Type B pancreatic cell (in vitro differentiated cells): ENCODE measurements at regions not wholly inside any gene's neighbourhood (a gene's known extent, or its start where the extent isn't known, plus 50 kb on each side); places are given as distances from the start of the nearest gene placed in this dataset.

Experiments used
- DNase-seq: peaks from one replicate; pipeline ENCODE4 v3.0.0; 2021; ENCODE audit warnings: mixed read lengths; ENCODE audit not compliant: unreplicated experiment; ENCODE audit errors: extremely low spot score
- H3K27ac Mint-ChIP-seq: 2 replicates; pipeline ENCODE4 v1.8.0; 2021; ENCODE audit warnings: mild to moderate bottlenecking, mixed read lengths
- H3K27me3 Mint-ChIP-seq: 2 replicates; pipeline ENCODE4 v1.8.0; 2021; ENCODE audit warnings: mixed read lengths
- H3K36me3 Mint-ChIP-seq: 2 replicates; pipeline ENCODE4 v1.8.0; 2021; ENCODE audit warnings: mixed read lengths
- H3K4me1 Mint-ChIP-seq: one replicate; pipeline ENCODE4 v1.8.0; 2021; ENCODE audit warnings: mixed read lengths; ENCODE audit not compliant: unreplicated experiment
- H3K4me3 Mint-ChIP-seq: 2 replicates; pipeline ENCODE4 v1.8.0; 2021; ENCODE audit warnings: mild to moderate bottlenecking, mixed read lengths
- H3K9me3 Mint-ChIP-seq: 2 replicates; pipeline ENCODE4 v1.8.0; 2021; ENCODE audit warnings: mixed read lengths
- TF ChIP-seq, protein P1 (sequence below): fragments of 200-600 bp; sonication (generic); conservative IDR thresholded peaks from 2 replicates; pipeline ENCODE4 v1.5.0; 2021; ENCODE audit warnings: antibody characterized with exemption, mild to moderate bottlenecking

DNA sequence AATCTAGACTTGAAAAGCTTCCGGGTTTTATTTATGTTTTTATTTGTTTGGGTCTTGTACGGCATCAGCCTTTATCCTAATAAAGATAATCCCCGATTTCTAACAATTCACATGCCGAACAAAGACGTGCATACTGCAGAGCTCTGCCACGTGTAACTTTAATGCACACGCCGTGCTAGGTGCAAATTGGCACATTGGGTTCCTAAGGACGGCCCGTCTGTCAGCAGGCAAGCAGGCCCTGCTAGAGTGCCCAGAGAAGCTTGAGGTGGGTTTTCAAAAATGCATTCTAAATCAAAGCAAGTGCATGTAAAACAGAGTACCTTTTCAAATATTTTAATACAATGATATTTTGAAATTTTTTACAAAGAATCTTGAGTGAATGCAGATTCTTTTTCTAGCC lies 806.4 kb upstream of the POU3F3 start:
- TF ChIP-seq, protein P1, sequence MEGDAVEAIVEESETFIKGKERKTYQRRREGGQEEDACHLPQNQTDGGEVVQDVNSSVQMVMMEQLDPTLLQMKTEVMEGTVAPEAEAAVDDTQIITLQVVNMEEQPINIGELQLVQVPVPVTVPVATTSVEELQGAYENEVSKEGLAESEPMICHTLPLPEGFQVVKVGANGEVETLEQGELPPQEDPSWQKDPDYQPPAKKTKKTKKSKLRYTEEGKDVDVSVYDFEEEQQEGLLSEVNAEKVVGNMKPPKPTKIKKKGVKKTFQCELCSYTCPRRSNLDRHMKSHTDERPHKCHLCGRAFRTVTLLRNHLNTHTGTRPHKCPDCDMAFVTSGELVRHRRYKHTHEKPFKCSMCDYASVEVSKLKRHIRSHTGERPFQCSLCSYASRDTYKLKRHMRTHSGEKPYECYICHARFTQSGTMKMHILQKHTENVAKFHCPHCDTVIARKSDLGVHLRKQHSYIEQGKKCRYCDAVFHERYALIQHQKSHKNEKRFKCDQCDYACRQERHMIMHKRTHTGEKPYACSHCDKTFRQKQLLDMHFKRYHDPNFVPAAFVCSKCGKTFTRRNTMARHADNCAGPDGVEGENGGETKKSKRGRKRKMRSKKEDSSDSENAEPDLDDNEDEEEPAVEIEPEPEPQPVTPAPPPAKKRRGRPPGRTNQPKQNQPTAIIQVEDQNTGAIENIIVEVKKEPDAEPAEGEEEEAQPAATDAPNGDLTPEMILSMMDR, result no peak
- no peaks in the 10 kb centered on the region for H3K36me3 Mint-ChIP-seq
- H3K4me1 Mint-ChIP-seq, result peaks cover 4% of the 10 kb centered on the region
- peaks cover 15% of the 10 kb centered on the region for H3K27me3 Mint-ChIP-seq
- DNase-seq, result no peak
- no peak overlapping the region for H3K4me3 Mint-ChIP-seq
- no peak overlapping the region for H3K27ac Mint-ChIP-seq
- H3K9me3 Mint-ChIP-seq, result no peaks in the 10 kb centered on the region

DNA sequence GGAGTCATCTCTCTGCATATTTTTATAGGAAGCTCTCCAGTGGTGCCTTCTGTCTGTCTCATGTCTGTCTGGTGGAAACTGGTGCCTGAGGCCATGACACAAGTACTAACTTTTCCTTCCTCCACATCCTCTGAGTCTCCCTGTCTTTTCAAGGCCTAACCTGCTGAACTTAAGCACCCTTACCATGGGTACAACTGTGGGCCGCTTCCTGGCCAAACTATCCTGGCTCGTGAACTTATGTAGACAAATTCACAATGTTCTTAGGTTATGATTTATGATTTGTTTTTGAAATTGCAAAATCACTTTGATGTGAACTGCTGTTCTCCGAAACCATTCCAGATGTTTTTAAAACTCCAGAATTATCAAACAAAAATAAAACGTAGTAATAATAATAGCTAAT lies 804.5 kb upstream of the POU3F3 start:
- H3K9me3 Mint-ChIP-seq, result no peaks in the 10 kb centered on the region

DNA sequence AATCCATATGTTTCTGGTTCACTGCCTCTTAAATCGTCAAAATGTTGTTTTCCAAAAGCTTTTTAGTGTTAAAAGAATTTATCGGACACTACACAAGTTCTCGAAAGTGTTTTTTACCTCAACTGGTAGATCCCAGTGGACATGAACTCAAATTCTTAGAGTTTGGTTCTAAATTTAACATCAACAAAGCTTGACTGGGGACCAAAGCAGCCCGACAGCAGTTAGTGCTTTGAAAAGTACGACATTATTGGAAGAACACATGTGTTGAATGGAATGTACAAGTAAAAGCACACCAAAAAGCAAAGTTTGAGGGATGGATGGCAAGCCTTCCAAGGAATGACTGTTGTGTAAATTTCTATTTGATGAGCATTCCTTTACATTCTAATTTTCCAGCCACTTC lies 803.9 kb upstream of the POU3F3 start:
- peaks cover 4% of the 10 kb centered on the region for H3K4me1 Mint-ChIP-seq
- TF ChIP-seq, protein P1, result no peak
- H3K4me3 Mint-ChIP-seq, result no peak overlapping the region
- H3K27ac Mint-ChIP-seq, result no peak overlapping the region
- H3K36me3 Mint-ChIP-seq, result no peaks in the 10 kb centered on the region
- H3K9me3 Mint-ChIP-seq, result no peaks in the 10 kb centered on the region
- no peak for DNase-seq
- peaks cover 17% of the 10 kb centered on the region for H3K27me3 Mint-ChIP-seq

More for the DNA sequence above, 804.5 kb upstream of the POU3F3 start:
- TF ChIP-seq, protein P1, result no peak
- Mint-ChIP-seq H3K4me3 (no peak overlapping the region), H3K36me3 (no peaks in the 10 kb centered on the region), H3K27me3 (peaks cover 17% of the 10 kb centered on the region), H3K27ac (no peak overlapping the region), H3K4me1 (peaks cover 4% of the 10 kb centered on the region)
- DNase-seq, result no peak

DNA sequence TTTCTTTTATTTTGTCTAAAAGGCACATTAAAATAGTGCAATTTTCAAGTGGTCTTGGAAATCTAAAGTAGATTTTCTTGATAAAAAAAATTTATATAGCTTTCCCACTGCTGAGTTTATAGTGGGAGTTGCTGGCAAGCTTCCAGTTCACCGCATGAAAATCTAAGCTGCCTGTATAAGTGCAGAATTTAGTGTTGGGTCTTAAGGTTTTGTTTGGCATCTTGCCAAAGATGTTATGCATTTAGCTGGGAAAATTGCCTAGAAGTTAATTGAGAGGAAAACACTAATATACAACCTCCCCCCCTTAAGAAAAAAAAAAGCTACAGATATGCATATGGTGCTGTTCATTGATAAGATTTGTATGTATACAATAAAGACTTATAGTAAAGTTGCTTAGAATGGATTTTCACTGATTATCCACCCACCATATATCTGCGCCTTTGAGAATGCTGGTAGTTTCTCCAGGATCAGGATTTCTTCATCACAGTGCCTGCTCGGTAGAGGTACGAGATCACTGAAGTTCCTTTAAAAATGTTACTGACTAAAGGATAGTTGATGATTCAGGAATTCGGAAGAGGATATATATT lies 803.2 kb upstream of the POU3F3 start:
- TF ChIP-seq, protein P1, result no peak
- H3K4me1 Mint-ChIP-seq, result peaks cover 4% of the 10 kb centered on the region
- H3K27ac Mint-ChIP-seq, result no peak overlapping the region
- no peaks in the 10 kb centered on the region for H3K36me3 Mint-ChIP-seq
- no peak overlapping the region for H3K4me3 Mint-ChIP-seq
- H3K9me3 Mint-ChIP-seq, result no peaks in the 10 kb centered on the region
- DNase-seq, result no peak
- H3K27me3 Mint-ChIP-seq, result peaks cover 17% of the 10 kb centered on the region

DNA sequence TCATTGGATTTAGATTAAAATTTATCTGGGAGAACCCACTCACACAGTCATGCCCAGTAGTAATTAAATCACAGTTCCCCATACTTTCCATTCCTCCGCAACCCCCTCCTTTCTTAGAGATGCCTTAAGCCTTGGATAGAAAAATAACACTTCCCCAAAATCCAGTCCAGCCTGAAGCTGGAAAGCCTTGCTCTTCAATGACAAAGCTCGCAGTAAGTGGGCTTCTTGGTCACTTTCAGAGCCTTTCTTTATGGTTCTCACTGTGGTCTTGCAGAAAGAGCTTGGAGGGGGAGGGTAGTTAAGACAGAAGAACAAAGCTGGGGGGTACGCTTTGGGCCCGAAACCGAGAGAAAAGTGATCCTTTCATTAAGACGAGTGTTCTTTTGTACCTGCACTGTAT lies 802.1 kb upstream of the POU3F3 start:
- TF ChIP-seq, protein P1, result no peak
- Mint-ChIP-seq H3K36me3 (no peaks in the 10 kb centered on the region), H3K27ac (no peak overlapping the region), H3K27me3 (peaks cover 17% of the 10 kb centered on the region), H3K4me1 (peaks cover 4% of the 10 kb centered on the region), H3K9me3 (no peaks in the 10 kb centered on the region), H3K4me3 (no peak overlapping the region)
- no peak for DNase-seq

DNA sequence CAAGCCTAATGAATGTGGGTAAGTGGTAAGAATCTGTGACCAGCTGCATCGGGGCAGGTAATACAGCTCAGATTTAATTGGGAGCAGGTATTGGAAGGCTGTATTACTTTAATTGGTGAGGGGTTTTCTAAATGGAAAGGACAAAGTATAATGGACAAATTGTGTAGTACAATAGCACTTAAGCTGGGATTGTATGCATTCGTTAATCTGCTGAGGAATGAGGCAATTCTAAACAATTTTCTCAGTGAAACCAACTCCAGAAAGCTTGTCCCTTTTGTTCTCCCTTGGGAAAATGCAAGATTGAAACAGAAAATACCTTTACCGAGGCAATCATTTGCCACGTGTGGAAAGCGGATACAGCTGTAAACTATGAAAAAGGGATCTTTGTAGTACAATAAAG lies 801.6 kb upstream of the POU3F3 start:
- no peak overlapping the region for H3K27ac Mint-ChIP-seq
- no peaks in the 10 kb centered on the region for H3K36me3 Mint-ChIP-seq
- TF ChIP-seq, protein P1, result no peak
- H3K9me3 Mint-ChIP-seq, result no peaks in the 10 kb centered on the region
- H3K4me1 Mint-ChIP-seq, result peaks cover 4% of the 10 kb centered on the region
- DNase-seq, result no peak
- no peak overlapping the region for H3K4me3 Mint-ChIP-seq
- H3K27me3 Mint-ChIP-seq, result peaks cover 17% of the 10 kb centered on the region
